Fibroblast of lung (primary cell): ENCODE measurements at regions not wholly inside any gene's neighbourhood (a gene's known extent, or its start where the extent isn't known, plus 50 kb on each side); places are given as distances from the start of the nearest gene placed in this dataset.

ENCODE experiments used
- DNase-seq, 2 donors: peaks; one replicate each; pipeline versions ENCODE4 v3.0.0 to v3.0.0-alpha.2; 2010; ENCODE audit warnings: low read depth in 2 of 2
- H2AFZ ChIP-seq: 2 replicates; pipeline ENCODE4 v1.5.1; 2012; ENCODE audit warnings: low read length, control low read depth, inconsistent platforms
- H3K27ac ChIP-seq: 2 replicates; pipeline ENCODE4 v1.5.1; 2011; ENCODE audit warnings: low read length, control low read depth; ENCODE audit not compliant: insufficient read depth
- H3K27me3 ChIP-seq: 2 replicates; pipeline ENCODE4 v1.5.1; 2011; ENCODE audit warnings: mild to moderate bottlenecking, low read length; ENCODE audit not compliant: control insufficient read depth, insufficient read depth
- H3K36me3 ChIP-seq: 2 replicates; pipeline ENCODE4 v1.5.1; 2011; ENCODE audit warnings: low read length; ENCODE audit not compliant: control insufficient read depth, insufficient read depth
- H3K4me1 ChIP-seq: 2 replicates; pipeline ENCODE4 v1.5.1; 2011; ENCODE audit warnings: low read length; ENCODE audit not compliant: control insufficient read depth, insufficient read depth; ENCODE audit errors: extremely low read depth
- H3K4me2 ChIP-seq: 2 replicates; pipeline ENCODE4 v1.5.1; 2011; ENCODE audit warnings: low read length, control low read depth; ENCODE audit not compliant: insufficient read depth; ENCODE audit errors: extremely low read depth
- H3K4me3 ChIP-seq, 4 experiments: fragments of 200-600 bp in 1 of 4; sonication (generic) in 1 of 4; replicated peaks in 1 of 4; 2 replicates each; pipeline ENCODE4 v1.5.1; 2011 to 2016; ENCODE audit warnings: low read length in 4 of 4, low read depth in 3 of 4, mild to moderate bottlenecking in 3 of 4, control low read depth in 2 of 4, inconsistent platforms in 1 of 4, mixed read lengths in 1 of 4; ENCODE audit not compliant: insufficient read depth in 1 of 4; ENCODE audit errors: control extremely low read depth in 1 of 4
- H3K79me2 ChIP-seq: 2 replicates; pipeline ENCODE4 v1.5.1; 2012; ENCODE audit warnings: mild to moderate bottlenecking, low read length, inconsistent platforms; ENCODE audit not compliant: control insufficient read depth, insufficient read depth
- H3K9ac ChIP-seq: 2 replicates; pipeline ENCODE4 v1.5.1; 2011; ENCODE audit warnings: mild to moderate bottlenecking, low read length, control low read depth; ENCODE audit not compliant: insufficient read depth
- H3K9me3 ChIP-seq: 2 replicates; pipeline ENCODE4 v1.5.1; 2012; ENCODE audit warnings: low read depth, low read length; ENCODE audit not compliant: control insufficient read depth, insufficient read depth
- H4K20me1 ChIP-seq: 2 replicates; pipeline ENCODE4 v1.5.1; 2011; ENCODE audit warnings: low read length; ENCODE audit not compliant: control insufficient read depth, insufficient read depth; ENCODE audit errors: extremely low read depth
- CTCF ChIP-seq, 2 donors: IDR thresholded peaks in 1 of 2; conservative IDR thresholded peaks in 1 of 2; 1 replicate in 1 of 2; 2 replicates in 1 of 2; pipeline ENCODE4 v1.5.1; 2011 to 2012; ENCODE audit warnings: low read length in 2 of 2, control low read depth in 1 of 2, inconsistent platforms in 1 of 2, low read depth in 1 of 2, mild to moderate bottlenecking in 1 of 2
- EZH2 ChIP-seq: IDR thresholded peaks from 2 replicates; pipeline ENCODE4 v1.5.1; 2012; ENCODE audit warnings: low read length, control low read depth, mild to moderate bottlenecking; ENCODE audit errors: missing control alignments

GRCh38 chr3:194991338-194991654 is 279.7 kb downstream of the XXYLT1 start:
- Histone ChIP-seq H3K4me2 (no peak overlapping the region), H3K9ac (no peak overlapping the region), H3K27ac (no peak overlapping the region), H2AFZ (no peak overlapping the region), H3K4me3 (no peak overlapping the region), H3K36me3 (no peaks in the 10 kb centered on the region), H3K4me1 (no peaks in the 10 kb centered on the region), H3K27me3 (peaks cover 5% of the 10 kb centered on the region), H3K79me2 (no peaks in the 10 kb centered on the region), H4K20me1 (no peaks in the 10 kb centered on the region), H3K9me3 (no peaks in the 10 kb centered on the region)
- DNase-seq, result no peak
- no peak for TF ChIP-seq CTCF (conservative IDR thresholded peaks at IDR 0.05 in 1 of 2, IDR thresholded peaks at IDR 0.05 in 1 of 2; ENCODE audit: low read depth in 1 of 2, low read length in 2 of 2)

GRCh38 chr3:194993896-194994295 is 277.1 kb downstream of the XXYLT1 start:
- Histone ChIP-seq H3K4me2 (no peak overlapping the region), H4K20me1 (no peaks in the 10 kb centered on the region), H3K4me3 (no peak overlapping the region), H3K79me2 (no peaks in the 10 kb centered on the region), H3K9ac (no peak overlapping the region), H3K36me3 (no peaks in the 10 kb centered on the region), H3K27me3 (peaks cover 5% of the 10 kb centered on the region), H3K4me1 (no peaks in the 10 kb centered on the region), H3K9me3 (no peaks in the 10 kb centered on the region), H3K27ac (no peak overlapping the region), H2AFZ (no peak overlapping the region)
- TF ChIP-seq EZH2 (no peak), CTCF (conservative IDR thresholded peaks at IDR 0.05 in 1 of 2, IDR thresholded peaks at IDR 0.05 in 1 of 2; ENCODE audit: low read depth in 1 of 2, low read length in 2 of 2) (no peak)
- no peak for DNase-seq

- Histone ChIP-seq H3K9me3 (no peaks in the 10 kb centered on the region), H3K27ac (no peak overlapping the region), H4K20me1 (no peaks in the 10 kb centered on the region), H2AFZ (no peak overlapping the region), H3K4me1 (no peaks in the 10 kb centered on the region), H3K4me2 (no peak overlapping the region), H3K9ac (no peak overlapping the region), H3K79me2 (no peaks in the 10 kb centered on the region), H3K27me3 (peaks cover 5% of the 10 kb centered on the region), H3K4me3 (no peak overlapping the region), H3K36me3 (no peaks in the 10 kb centered on the region)
- no peak for TF ChIP-seq EZH2
- no peak for TF ChIP-seq CTCF (conservative IDR thresholded peaks at IDR 0.05 in 1 of 2, IDR thresholded peaks at IDR 0.05 in 1 of 2; ENCODE audit: low read depth in 1 of 2, low read length in 2 of 2)
- DNase-seq, result no peak
These were observed 276.4 kb downstream of the XXYLT1 start for GRCh38 chr3:194994551-194994981.
